KMS-11 (cell line): ENCODE measurements at regions not wholly inside any gene's neighbourhood (a gene's known extent, or its start where the extent isn't known, plus 50 kb on each side); places are given as distances from the start of the nearest gene placed in this dataset.
"Not testable (repeated sequence)": the region's sequence is repeated elsewhere in the genome, so short reads cannot be mapped to it uniquely, and the experiment has no call there.

Experiments used
- H2AFZ ChIP-seq: fragments of 200-600 bp; sonication (generic); 2 replicates; pipeline ENCODE4 v1.6.1; 2016; ENCODE audit warnings: antibody characterized with exemption, mixed run types, low read depth
- H3K27ac ChIP-seq: fragments of 200-600 bp; sonication (generic); 2 replicates; pipeline ENCODE4 v1.6.1; 2016; ENCODE audit warnings: mild to moderate bottlenecking, mixed run types
- H3K27me3 ChIP-seq: fragments of 200-600 bp; sonication (generic); 2 replicates; pipeline ENCODE4 v1.6.1; 2017; ENCODE audit warnings: mild to moderate bottlenecking, low read depth, mixed run types, moderate library complexity; ENCODE audit not compliant: insufficient read depth
- H3K36me3 ChIP-seq: fragments of 200-600 bp; sonication (generic); 2 replicates; pipeline ENCODE4 v1.6.1; 2017; ENCODE audit warnings: mild to moderate bottlenecking, mixed run types; ENCODE audit not compliant: insufficient read depth
- H3K4me1 ChIP-seq: fragments of 200-600 bp; sonication (generic); 2 replicates; pipeline ENCODE4 v1.6.1; 2016; ENCODE audit warnings: mild to moderate bottlenecking, low read depth, mixed run types; ENCODE audit not compliant: poor library complexity, severe bottlenecking
- H3K4me2 ChIP-seq: fragments of 200-600 bp; sonication (generic); 2 replicates; pipeline ENCODE4 v1.7.0; 2016; ENCODE audit warnings: mild to moderate bottlenecking, mixed run types
- H3K4me3 ChIP-seq: fragments of 200-600 bp; sonication (generic); IDR thresholded peaks from 2 replicates; pipeline ENCODE4 v1.6.1; 2017; ENCODE audit warnings: low read depth, low read length, mixed read lengths; ENCODE audit not compliant: insufficient read depth
- H3K79me2 ChIP-seq: fragments of 200-600 bp; sonication (generic); 2 replicates; pipeline ENCODE4 v1.6.1; 2016; ENCODE audit warnings: low read depth, mixed run types; ENCODE audit not compliant: insufficient read depth
- H3K9ac ChIP-seq: fragments of 200-600 bp; sonication (generic); 2 replicates; pipeline ENCODE4 v1.6.1; 2016; ENCODE audit warnings: mild to moderate bottlenecking, mixed run types
- H4K20me1 ChIP-seq: fragments of 200-600 bp; sonication (generic); 2 replicates; pipeline ENCODE4 v1.6.1; 2016; ENCODE audit warnings: mild to moderate bottlenecking, mixed run types; ENCODE audit not compliant: insufficient read depth
- TF ChIP-seq, protein P1 (sequence below): fragments of 200-600 bp; sonication (generic); conservative IDR thresholded peaks from 2 replicates; pipeline ENCODE4 v1.6.1; 2017; ENCODE audit warnings: low read depth, mild to moderate bottlenecking, antibody characterized with exemption, low read length, moderate library complexity, mixed read lengths

DNA sequence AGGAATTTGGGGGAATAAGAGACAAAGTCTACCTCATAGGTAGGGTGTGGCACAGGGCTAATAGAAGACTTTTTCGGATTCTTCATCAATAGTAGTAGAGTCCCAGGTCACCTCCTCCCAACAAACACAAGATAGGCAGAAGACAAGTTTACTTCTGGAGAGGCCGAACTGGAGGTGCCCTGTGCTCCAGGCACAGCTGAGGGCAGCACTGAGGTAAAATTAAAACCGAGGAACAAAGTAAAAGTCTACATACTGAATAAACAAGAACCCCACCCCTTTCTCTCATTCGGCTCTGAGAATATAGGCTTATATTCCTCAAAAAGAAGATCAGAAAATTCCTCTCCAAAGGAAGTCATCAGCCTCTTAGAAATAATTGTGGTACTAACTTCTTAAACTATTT is 161.5 kb downstream of the SEC23A start:
- H4K20me1 ChIP-seq, result no peaks in the 10 kb centered on the region
- no peak overlapping the region for H3K9ac ChIP-seq
- no peaks in the 10 kb centered on the region for H3K27me3 ChIP-seq
- TF ChIP-seq, protein P1, sequence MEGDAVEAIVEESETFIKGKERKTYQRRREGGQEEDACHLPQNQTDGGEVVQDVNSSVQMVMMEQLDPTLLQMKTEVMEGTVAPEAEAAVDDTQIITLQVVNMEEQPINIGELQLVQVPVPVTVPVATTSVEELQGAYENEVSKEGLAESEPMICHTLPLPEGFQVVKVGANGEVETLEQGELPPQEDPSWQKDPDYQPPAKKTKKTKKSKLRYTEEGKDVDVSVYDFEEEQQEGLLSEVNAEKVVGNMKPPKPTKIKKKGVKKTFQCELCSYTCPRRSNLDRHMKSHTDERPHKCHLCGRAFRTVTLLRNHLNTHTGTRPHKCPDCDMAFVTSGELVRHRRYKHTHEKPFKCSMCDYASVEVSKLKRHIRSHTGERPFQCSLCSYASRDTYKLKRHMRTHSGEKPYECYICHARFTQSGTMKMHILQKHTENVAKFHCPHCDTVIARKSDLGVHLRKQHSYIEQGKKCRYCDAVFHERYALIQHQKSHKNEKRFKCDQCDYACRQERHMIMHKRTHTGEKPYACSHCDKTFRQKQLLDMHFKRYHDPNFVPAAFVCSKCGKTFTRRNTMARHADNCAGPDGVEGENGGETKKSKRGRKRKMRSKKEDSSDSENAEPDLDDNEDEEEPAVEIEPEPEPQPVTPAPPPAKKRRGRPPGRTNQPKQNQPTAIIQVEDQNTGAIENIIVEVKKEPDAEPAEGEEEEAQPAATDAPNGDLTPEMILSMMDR, result no peak
- no peak overlapping the region for H3K4me2 ChIP-seq
- H3K4me3 ChIP-seq, result no peak overlapping the region
- H3K27ac ChIP-seq, result no peak overlapping the region
- no peaks in the 10 kb centered on the region for H3K4me1 ChIP-seq
- H3K79me2 ChIP-seq, result no peaks in the 10 kb centered on the region
- H2AFZ ChIP-seq, result no peak overlapping the region
- H3K36me3 ChIP-seq, result no peaks in the 10 kb centered on the region

DNA sequence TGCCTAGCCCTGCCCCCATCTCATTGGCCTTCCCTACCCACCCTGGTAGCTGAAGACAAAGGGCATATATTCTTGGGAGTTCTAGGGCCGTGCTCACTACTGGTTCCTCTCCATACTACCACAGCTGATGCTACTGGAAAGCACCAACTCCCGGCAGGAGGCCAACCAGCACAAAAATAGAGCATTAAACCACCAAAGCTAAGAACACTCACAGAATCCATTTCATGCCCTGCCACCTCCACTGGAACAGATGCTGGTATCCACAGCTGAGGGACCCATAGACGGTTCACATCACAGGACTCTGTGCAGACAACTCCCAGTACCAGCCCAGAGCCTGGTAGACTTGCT is 170.4 kb downstream of the SEC23A start:
- not testable (repeated sequence) for H3K79me2 ChIP-seq, H3K4me1 ChIP-seq, H3K27ac ChIP-seq, H2AFZ ChIP-seq, H3K4me2 ChIP-seq, H4K20me1 ChIP-seq, H3K27me3 ChIP-seq, H3K4me3 ChIP-seq, H3K36me3 ChIP-seq, H3K9ac ChIP-seq

DNA sequence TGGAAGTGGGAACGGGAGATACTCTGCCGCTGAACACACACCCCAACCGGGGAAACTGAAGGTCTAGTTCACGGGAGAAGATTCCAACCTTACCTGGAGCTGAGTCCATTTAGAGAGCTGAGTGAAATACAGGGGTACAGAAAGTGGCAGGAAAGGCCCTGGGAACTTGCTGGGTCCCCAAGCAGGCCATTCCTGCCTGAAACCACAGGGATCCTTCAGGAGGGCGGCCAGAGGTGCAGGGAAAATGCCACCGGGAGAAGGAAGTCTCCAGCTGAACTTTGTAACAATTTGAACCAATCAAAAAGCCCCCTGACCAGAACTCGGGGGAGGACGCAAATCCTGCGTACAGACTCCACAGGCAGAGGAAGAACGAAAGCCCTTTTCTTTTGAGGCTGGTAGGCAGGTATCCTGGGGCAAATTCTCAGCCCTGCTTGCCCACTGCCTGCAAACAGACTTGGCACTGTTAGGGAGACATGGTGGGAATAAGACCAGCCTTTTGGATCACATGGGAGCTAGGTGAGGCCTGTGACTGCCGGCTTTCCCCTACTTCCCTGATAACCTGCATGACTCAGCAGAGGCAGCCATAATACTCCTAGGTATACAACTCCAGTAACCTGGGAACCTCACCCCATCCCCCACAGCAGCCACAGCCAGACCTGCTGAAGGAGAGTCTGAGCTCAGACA is 170.9 kb downstream of the SEC23A start:
- Histone ChIP-seq H3K4me3 (no peak overlapping the region), H3K4me1 (no peaks in the 10 kb centered on the region), H3K4me2 (no peak overlapping the region), H3K27ac (no peak overlapping the region), H3K9ac (no peak overlapping the region), H3K79me2 (no peaks in the 10 kb centered on the region), H3K36me3 (no peaks in the 10 kb centered on the region), H3K27me3 (no peaks in the 10 kb centered on the region), H2AFZ (no peak overlapping the region), H4K20me1 (no peaks in the 10 kb centered on the region)
- TF ChIP-seq, protein P1, result no peak

DNA sequence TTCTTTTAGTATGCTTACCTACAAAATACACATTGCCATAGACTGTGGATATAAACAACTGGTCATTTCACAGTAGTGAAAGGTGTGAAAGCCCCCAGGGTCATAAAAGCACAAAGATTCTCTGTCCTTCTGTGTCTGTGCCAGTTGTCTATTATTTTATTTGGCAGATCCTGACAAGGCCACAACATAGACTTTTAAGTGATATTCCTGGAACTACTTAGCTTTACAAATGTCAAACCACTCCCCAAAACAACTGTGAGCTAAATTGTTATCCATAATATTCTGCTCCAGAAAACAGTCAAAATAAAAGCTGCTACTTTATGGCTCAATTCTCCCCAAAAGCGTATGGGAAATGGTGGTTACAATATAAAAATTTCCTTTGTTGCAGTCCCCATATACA is 172.1 kb downstream of the SEC23A start:
- H3K4me1 ChIP-seq, result no peaks in the 10 kb centered on the region

DNA sequence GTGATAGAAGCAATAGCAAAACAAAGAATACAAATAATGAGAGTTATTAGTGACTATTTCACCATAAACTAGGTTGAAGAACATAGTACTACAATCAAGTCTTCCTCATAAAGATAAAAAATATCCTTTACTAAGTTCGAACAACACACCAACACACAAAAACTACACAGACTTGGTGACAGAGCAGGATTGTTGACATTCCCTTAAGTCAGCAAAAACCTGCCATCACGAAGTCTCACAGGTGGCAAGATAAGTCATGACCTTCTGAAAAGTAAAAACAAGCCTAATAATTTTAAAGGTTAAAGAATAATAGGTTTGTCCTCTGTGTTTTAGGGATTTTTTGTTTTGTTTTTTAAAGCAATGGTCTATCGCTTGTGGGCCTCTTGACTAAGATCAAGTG is 173.0 kb downstream of the SEC23A start:
- Histone ChIP-seq H3K4me2 (no peak overlapping the region), H3K4me1 (no peaks in the 10 kb centered on the region), H3K36me3 (no peaks in the 10 kb centered on the region), H3K27me3 (no peaks in the 10 kb centered on the region), H2AFZ (no peak overlapping the region), H3K79me2 (no peaks in the 10 kb centered on the region), H3K9ac (no peak overlapping the region), H4K20me1 (no peaks in the 10 kb centered on the region), H3K27ac (no peak overlapping the region), H3K4me3 (no peak overlapping the region)
- TF ChIP-seq, protein P1, result no peak

More for the DNA sequence above, 172.1 kb downstream of the SEC23A start:
- Histone ChIP-seq H3K4me3 (no peak overlapping the region), H3K36me3 (no peaks in the 10 kb centered on the region), H3K27me3 (no peaks in the 10 kb centered on the region), H4K20me1 (no peaks in the 10 kb centered on the region), H3K79me2 (no peaks in the 10 kb centered on the region), H3K9ac (no peak overlapping the region), H2AFZ (no peak overlapping the region), H3K4me2 (no peak overlapping the region), H3K27ac (no peak overlapping the region)
- TF ChIP-seq, protein P1, result no peak
